Endodermal cell (in vitro differentiated cells): ENCODE measurements at regions not wholly inside any gene's neighbourhood (a gene's known extent, or its start where the extent isn't known, plus 50 kb on each side); places are given as distances from the start of the nearest gene placed in this dataset.

Experiments used
- DNase-seq: peaks from one replicate; pipeline ENCODE4 v3.0.0-alpha.2; 2017
- H3K27ac ChIP-seq: 2 replicates; pipeline ENCODE4 v1.5.1; 2013; ENCODE audit warnings: mild to moderate bottlenecking, low read depth, low read length, moderate library complexity
- H3K27me3 ChIP-seq: 2 replicates; pipeline ENCODE4 v1.6.1; 2013; ENCODE audit warnings: mild to moderate bottlenecking, low read length, moderate library complexity; ENCODE audit not compliant: insufficient read depth, control insufficient read depth, poor library complexity, severe bottlenecking
- H3K36me3 ChIP-seq: 2 replicates; pipeline ENCODE4 v1.7.0; 2013; ENCODE audit warnings: mild to moderate bottlenecking, low read length, moderate library complexity; ENCODE audit not compliant: control insufficient read depth, insufficient read depth
- H3K4me1 ChIP-seq: one replicate; pipeline ENCODE4 v1.7.0; 2013; ENCODE audit warnings: low read length; ENCODE audit not compliant: control insufficient read depth, insufficient read depth
- H3K4me3 ChIP-seq: 2 replicates; pipeline ENCODE4 v1.5.1; 2013; ENCODE audit warnings: mild to moderate bottlenecking, low read length, moderate library complexity
- H3K9ac ChIP-seq: 2 replicates; pipeline ENCODE4 v1.6.1; 2013; ENCODE audit warnings: mild to moderate bottlenecking, low read length, moderate library complexity; ENCODE audit not compliant: poor library complexity, severe bottlenecking; ENCODE audit errors: extremely low read depth
- H3K9me3 ChIP-seq: 2 replicates; pipeline ENCODE4 v1.6.1; 2013; ENCODE audit warnings: mild to moderate bottlenecking, low read length, moderate library complexity; ENCODE audit not compliant: control insufficient read depth
- H3K27ac Mint-ChIP-seq: 2 replicates; pipeline ENCODE4 v1.8.0; 2020; ENCODE audit warnings: mixed read lengths
- H3K27me3 Mint-ChIP-seq: 2 replicates; pipeline ENCODE4 v1.8.0; 2021; ENCODE audit warnings: mild to moderate bottlenecking, mixed read lengths; ENCODE audit not compliant: insufficient read depth
- H3K36me3 Mint-ChIP-seq: 2 replicates; pipeline ENCODE4 v1.8.0; 2020; ENCODE audit warnings: low read depth, mixed read lengths
- H3K4me1 Mint-ChIP-seq: 2 replicates; pipeline ENCODE4 v1.8.0; 2020; ENCODE audit warnings: mixed read lengths
- H3K4me3 Mint-ChIP-seq: 2 replicates; pipeline ENCODE4 v1.8.0; 2020; ENCODE audit warnings: mild to moderate bottlenecking, moderate library complexity, mixed read lengths
- H3K9me3 Mint-ChIP-seq: 2 replicates; pipeline ENCODE4 v1.8.0; 2020; ENCODE audit warnings: mild to moderate bottlenecking, mixed read lengths
- CTCF ChIP-seq: fragments of 200-600 bp; sonication (generic); conservative IDR thresholded peaks from 2 replicates; pipeline ENCODE4 v1.5.0; 2021; ENCODE audit warnings: antibody characterized with exemption, mild to moderate bottlenecking
- WGBS, 2 experiments: methylation state at CpG; one replicate each; pipeline versions ENCODE4 v1.1.5 to v1.1.7; 2013; ENCODE audit warnings: missing lambda C conversion rate in 2 of 2, mixed read lengths in 1 of 2; ENCODE audit not compliant: insufficient coverage in 1 of 2, insufficient read length in 1 of 2; 5-methylcytosine and 5-hydroxymethylcytosine counted together

GRCh38 chr7:96388166-96388565, 66.3 kb upstream of the SLC25A13 start:
- no peak for TF ChIP-seq CTCF
- Histone ChIP-seq H3K36me3 (no peaks in the 10 kb centered on the region), H3K27me3 (no peaks in the 10 kb centered on the region), H3K4me3 (no peak overlapping the region), H3K27ac (no peak overlapping the region), H3K4me1 (no peaks in the 10 kb centered on the region), H3K9ac (no peak overlapping the region), H3K9me3 (no peaks in the 10 kb centered on the region)
- peaks cover 1% of the 10 kb centered on the region for H3K4me1 Mint-ChIP-seq
- H3K36me3 Mint-ChIP-seq: no peaks in the 10 kb centered on the region
- H3K27ac Mint-ChIP-seq: no peak overlapping the region
- H3K4me3 Mint-ChIP-seq: no peak overlapping the region
- 76% methylated on average over 2 of the region's 2 CpGs; no CpG with 5 or more reads in 1 of the 2 experiments for WGBS, 2 experiments
- DNase-seq: no peak
- H3K27me3 Mint-ChIP-seq: peaks cover 2% of the 10 kb centered on the region
- H3K9me3 Mint-ChIP-seq: no peaks in the 10 kb centered on the region

GRCh38 chr7:96380111-96380512, 58.2 kb upstream of the SLC25A13 start:
- H3K4me3 Mint-ChIP-seq: no peak overlapping the region
- no peaks in the 10 kb centered on the region for H3K9me3 ChIP-seq

DNA sequence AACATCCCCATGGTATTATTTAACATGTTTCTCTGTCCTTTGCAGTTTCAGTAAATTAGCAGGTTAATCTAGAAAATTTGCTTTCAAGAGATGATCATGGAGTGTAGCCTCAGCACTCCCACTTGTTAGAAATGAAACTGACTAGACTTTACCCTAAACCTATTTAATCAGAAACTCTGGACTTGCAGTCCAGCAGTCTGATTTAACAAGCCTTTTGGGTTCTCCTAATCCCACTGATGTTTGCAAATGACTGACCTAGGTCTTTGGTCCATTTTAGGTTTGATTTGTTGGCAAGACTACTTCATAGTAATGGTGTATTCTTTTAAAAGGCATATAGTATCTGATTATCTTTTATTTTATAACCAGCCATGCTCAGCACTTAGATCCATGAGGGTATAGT, 55.5 kb upstream of the SLC25A13 start:
- Histone ChIP-seq H3K4me1 (no peaks in the 10 kb centered on the region), H3K27ac (no peak overlapping the region), H3K36me3 (no peaks in the 10 kb centered on the region), H3K9me3 (no peaks in the 10 kb centered on the region), H3K9ac (no peak overlapping the region), H3K27me3 (no peaks in the 10 kb centered on the region), H3K4me3 (no peak overlapping the region)
- Mint-ChIP-seq H3K9me3 (no peaks in the 10 kb centered on the region), H3K4me1 (no peaks in the 10 kb centered on the region), H3K4me3 (no peak overlapping the region), H3K36me3 (no peaks in the 10 kb centered on the region), H3K27me3 (no peaks in the 10 kb centered on the region), H3K27ac (no peak overlapping the region)
- no peak for DNase-seq
- no peak for TF ChIP-seq CTCF

More at GRCh38 chr7:96380111-96380512, 58.2 kb upstream of the SLC25A13 start:
- H3K4me1 Mint-ChIP-seq: no peaks in the 10 kb centered on the region
- no peaks in the 10 kb centered on the region for H3K36me3 ChIP-seq
- DNase-seq: peak; percentile 71
- H3K27me3 Mint-ChIP-seq: peaks cover 2% of the 10 kb centered on the region
- H3K27ac ChIP-seq: no peak overlapping the region
- H3K9me3 Mint-ChIP-seq: no peaks in the 10 kb centered on the region
- H3K4me3 ChIP-seq: no peak overlapping the region
- no peak overlapping the region for H3K9ac ChIP-seq
- no peaks in the 10 kb centered on the region for H3K36me3 Mint-ChIP-seq
- H3K27me3 ChIP-seq: no peaks in the 10 kb centered on the region
- no peak overlapping the region for H3K27ac Mint-ChIP-seq
- no peaks in the 10 kb centered on the region for H3K4me1 ChIP-seq
- TF ChIP-seq CTCF: no peak
- 92 to 100% methylated on average over 4 to 5 of the region's 5 CpGs for WGBS, 2 experiments
